Stimulated activated CD8-positive, alpha-beta memory T cell treated with anti-CD3 and anti-CD28 coated beads, Interleukin-12 subunit alpha, Interleukin-12 subunit beta, amount 100 ng/mL, for 1 hour (primary cell): ENCODE measurements at regions not wholly inside any gene's neighbourhood (a gene's known extent, or its start where the extent isn't known, plus 50 kb on each side); places are given as distances from the start of the nearest gene placed in this dataset.

Experiments
- DNase-seq: peaks from one replicate; pipeline ENCODE4 v3.0.0-alpha.2; 2020; ENCODE audit warnings: low read depth

DNA sequence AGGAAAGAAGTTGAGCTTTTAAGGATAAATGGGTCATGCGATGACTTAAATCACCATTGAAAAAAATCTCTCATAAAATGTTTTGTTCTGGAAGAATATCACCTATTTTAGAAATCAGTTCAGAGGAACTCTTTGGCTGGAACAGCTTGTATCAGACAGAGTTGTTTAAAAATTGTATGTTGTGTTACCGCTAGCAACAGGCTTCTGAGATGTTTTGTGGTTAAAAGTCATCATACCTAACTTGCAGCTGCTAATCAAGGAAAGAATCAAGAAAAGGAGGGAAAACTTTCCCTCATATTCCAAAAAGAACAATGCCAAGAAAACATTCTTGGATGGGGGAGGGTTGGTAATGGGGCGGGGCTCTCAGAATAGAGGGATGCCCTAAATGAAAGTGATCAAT, 220.7 kb upstream of the CITED2 start:
- DNase-seq: no peak

DNA sequence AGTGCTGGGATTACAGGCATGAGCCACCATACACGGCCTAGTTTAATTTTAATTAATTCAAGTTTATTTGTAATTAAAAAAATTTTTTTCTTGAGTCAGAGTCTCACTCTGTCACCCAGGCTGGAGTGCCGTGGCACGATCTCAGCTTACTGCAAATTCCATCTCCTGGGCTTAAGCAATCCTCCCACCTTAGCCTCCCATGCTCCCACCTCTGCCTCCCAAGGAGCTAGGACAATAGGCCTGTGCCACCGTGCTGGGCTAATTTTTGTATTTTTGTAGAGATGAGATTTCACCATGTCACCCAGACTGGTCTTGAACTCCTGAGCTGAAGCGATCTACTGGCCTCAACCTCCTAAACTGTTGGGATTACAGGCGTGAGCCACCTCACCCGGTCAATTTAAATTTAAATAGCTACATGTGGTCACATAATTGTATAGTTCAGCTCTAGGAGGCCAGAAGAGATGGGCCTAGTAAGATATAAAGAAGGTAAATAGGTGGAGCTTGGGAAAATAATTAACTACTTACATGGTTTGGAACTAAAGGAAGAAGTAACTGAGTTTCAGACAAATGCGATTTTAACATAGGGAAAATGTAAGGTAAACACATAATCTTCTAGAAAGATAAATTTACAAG, 220.0 kb upstream of the CITED2 start:
- DNase-seq: no peak

GRCh38 chr6:139593081-139593480, 218.6 kb upstream of the CITED2 start:
- no peak for DNase-seq

DNA sequence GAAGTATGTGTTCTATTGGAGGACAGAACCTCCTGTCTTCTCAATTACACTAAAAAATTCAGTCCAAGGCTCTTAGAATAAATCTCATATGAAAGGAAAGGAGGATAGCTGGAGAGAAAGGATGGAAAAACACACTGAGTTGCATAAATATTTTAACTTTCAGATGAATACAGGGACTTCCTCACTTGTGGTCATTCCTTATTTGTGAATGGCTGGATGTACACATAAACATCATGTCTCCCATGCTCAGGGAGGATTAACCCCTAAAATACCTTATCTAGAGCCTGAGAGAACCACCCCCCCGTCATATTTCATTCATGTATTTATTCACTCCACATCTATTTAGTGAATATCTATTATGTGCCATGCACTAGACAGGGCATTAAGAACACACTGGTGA, 217.6 kb upstream of the CITED2 start:
- no peak for DNase-seq

- DNase-seq: no peak
Measured at GRCh38 chr6:139591075-139591865, 216.8 kb upstream of the CITED2 start.

DNA sequence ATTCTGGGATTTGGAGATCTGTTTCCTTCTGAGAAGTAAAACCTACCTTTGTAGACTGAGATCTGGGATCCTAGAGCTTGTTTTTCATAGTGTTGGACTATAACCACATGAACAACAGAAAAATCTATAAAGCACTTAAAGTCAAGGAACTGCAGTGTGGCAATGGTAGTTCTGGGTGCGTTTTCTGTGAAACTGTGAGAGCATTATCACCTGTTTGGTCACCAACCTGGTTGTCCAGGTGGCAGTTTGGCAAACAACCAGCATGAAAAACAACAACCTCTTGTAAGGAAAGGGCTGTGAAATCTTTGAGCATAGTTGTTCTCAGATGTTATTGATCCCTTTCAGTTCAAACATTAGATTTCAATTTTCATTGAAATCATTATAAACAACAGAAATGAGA, 215.8 kb upstream of the CITED2 start:
- no peak for DNase-seq

- DNase-seq: no peak
Measured at GRCh38 chr6:139588734-139589593, 214.5 kb upstream of the CITED2 start.

DNA sequence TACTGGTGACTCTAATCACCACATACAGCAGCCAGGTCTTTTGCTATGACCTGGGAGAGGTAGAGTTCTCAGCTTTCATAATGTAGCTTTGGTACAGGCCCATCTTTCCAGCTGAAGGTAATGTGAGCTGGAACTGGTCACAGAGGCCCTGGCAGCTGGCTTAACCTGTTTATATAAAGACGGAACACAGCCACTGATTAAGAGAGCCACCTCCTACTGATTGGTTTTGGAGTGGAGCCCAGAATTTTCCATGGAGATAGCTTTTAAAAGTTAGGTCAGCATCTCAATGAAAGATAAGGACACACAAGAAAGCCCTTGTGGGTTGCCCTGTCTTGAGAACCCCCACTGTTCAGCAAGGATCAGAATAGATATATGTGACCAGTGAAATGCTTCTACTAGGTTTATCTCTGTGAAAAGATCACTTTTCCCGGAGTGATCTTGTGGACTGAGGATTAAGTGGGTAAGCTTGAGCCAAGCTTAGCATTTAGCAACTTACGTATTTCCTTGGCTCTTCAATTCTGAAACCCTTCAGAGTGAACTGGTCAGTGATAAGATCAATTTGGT, 213.7 kb upstream of the CITED2 start:
- no peak for DNase-seq

DNA sequence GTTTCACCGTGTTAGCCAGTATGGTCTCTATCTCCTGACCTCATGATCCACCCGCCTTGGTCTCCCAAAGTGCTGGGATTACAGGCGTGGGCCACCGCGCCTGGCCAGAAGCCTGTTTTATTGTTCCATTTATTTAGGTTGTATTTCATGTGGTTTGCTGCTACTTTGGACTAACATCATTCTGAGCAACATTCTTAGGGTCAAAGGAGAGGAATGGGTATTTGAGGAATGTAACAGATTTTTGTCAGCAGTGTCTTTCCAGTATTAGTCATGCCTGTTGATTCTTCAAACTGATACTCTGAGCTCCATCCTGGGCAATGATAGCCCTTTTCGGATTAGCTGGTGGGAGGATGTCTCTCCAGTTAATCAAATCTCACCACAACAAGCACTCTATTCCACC, 213.0 kb upstream of the CITED2 start:
- no peak for DNase-seq

GRCh38 chr6:139586273-139586672, 211.8 kb upstream of the CITED2 start:
- DNase-seq: no peak

DNA sequence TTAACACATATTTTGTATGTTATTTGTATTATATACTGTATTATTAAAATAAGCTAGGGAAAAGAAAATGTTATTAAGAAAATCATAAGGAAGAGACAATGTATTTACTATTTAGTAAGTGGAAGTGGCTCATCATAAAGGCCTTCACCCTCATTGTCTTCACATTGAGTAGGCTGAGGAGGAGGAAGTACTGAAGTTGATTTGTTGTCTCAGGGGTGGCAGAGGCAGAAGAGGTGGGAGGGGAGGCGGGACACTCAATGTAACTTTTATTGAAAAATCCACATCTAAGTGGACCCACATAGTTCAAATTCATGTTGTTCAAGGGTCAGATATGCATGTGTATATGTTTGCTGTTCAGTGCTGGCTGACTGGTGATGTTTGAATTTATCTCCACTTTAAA, 210.2 kb upstream of the CITED2 start:
- DNase-seq: no peak

GRCh38 chr6:139583420-139583819, 209.0 kb upstream of the CITED2 start:
- no peak for DNase-seq

DNA sequence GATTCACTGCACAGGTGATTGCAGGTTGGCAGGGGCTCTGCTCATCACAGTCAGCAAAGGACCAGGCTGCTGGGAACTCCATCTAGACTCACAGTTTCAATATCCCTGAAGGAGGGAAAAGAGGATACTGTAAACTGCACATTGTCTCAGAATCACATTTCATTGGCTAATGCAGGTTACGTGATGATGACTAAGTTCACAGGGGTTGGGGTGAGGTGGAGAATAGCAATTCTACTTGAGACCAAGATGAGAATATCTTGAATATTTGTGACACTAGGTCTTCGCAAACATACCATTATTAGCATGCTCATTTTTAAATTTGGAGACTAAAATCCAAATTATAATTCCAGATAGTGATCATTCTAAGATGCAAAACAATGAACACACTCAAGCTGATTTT, 208.5 kb upstream of the CITED2 start:
- DNase-seq: no peak

DNA sequence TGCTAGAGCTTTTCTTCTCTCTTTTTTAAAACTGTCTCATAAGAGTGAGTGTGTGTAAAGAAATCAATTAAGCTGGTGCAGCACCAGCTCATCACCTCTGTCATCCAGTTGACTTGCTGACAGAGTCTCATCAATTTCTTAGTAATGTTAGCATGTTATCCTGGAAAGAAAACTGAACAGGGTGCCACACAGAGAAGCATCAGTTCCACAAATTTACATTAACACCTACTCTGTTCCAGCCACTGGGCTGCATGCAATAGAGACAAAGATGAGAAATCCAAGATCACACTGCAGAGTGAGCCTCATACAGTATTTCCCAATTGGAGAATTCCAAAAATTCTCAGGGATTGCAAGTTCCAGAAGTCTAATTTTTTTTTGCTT, 207.0 kb upstream of the CITED2 start:
- no peak for DNase-seq

DNA sequence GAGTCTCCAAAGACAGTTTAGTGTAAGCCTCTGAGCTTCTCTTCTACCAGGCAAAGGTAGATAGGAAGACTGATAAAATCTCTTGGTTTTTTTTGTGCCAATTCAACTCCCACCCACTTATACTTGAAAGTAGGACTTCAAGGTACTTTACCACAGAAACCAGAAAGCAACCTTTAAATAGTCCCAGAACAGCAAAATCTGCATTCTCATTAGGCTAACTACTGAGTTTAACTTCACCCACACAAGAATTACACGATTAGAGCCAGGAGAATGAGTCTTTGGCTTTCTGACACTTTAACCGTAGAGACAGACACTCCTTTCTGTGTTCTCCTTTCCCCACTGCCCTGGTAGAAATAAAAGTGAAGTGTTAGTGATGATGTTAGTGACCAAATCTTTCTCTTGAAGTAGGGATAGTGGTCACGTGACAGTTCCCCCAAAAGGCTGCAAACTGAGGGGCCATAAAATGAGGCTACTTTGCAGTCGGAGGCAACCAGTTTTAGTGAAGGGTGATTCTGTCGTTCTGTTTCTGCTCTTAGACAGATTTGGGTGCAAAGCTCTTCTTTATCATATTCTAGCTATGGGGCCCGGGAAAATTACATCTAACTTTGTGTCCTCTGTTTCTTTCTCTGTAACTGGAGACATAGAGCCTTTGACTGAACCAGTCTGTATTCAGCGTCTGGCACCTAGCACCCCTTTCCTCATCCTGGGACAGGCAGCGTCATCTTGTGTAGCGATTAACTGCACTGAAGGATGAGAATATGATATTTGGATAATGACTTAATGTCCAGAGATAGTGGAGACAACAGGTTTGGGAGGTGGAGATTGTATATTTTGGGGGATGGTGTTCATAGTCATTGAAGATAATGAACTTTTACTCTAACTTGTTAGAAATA, 206.4 kb upstream of the CITED2 start:
- no peak for DNase-seq

DNA sequence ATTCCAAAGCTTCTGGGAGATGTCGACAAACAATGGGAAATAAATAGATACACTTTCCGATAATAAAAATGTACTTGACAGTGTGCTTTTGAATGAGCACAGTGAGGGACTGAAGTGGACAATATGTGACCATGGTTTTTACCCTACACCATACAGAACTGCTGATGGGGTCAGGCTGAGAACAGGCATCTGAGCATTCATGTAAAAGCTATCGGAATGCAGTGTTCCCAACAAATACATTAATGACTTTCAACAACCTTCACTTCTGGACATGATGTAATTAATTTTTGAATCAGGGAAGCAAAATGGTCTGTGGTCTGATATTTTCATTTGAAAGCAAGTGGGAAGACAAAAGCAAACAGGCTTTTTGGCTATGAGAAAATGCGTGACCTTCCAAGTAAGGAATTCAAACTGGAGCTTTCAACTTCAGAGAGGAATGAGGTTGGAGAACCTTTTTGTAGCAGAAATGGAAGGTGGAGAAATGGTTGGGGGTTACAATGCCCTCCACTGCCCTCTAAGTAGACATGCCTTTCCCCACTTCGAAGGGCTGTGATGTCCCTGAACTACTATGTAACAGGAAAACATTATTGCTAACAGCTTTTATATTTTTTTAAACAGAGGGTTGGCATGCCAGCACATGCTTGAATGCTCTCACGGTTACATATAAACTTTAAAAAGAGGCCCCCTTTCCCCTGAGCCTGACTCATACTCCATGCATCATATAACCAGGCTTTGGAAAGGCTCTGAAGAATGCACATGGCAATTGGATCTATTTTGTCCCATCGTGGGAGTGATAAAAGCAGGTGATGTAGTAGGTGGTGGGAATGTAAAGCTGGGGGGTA, 203.5 kb upstream of the CITED2 start:
- DNase-seq: no peak

DNA sequence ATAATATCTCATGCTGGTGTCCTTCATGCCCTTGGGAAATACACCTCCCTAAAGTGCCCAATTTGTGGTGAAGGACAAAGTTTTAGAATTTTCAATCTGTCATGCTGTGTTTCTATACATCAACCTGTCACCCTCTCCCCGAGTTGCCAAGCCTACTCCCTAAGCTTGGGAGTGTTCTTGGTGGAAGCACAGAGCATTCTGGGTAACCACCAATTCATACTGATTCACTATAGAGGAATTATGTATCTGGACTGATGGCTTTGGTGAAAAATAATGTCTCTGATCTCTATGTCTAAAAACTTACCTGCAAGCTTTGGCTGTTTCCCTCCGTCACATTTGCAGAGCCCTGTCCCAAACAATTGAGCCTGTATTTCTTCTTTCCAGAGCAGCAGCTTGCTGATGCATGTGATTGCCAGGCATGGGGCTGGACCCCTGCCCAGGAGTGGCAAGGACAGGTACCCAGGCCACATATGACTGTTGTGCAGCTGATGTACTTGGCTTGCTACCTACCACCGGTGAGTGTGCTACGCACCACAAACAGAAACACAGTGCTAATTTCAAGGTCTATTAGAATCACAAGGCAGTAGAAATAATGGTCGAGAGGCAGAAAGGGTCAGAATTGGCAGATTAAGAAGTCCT, 202.8 kb upstream of the CITED2 start:
- DNase-seq: no peak

- DNase-seq: no peak
Measured at GRCh38 chr6:139572001-139572400, 197.6 kb upstream of the CITED2 start.

- DNase-seq: no peak
Measured at GRCh38 chr6:139570166-139570565, 195.7 kb upstream of the CITED2 start.

DNA sequence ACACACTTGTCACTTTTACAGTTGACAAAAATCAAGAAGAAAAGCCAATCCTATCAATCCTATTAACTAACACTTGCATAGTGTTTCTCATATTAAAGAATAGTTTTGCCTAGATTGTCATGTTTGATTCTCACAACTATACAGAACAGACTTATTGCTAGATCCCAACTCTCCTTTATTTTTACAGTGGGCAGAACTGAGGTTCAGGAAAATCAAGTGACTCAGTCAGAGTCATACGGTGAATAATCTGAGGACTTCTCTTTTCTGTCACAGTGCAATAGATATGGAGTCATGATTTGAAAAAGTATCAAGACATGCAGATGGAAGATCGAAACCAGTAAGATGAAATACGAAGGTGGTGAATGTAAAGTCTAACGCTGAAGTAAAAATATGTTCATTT, 195.1 kb upstream of the CITED2 start:
- DNase-seq: no peak
